WTC11 (cell line): ENCODE measurements at regions not wholly inside any gene's neighbourhood (a gene's known extent, or its start where the extent isn't known, plus 50 kb on each side); places are given as distances from the start of the nearest gene placed in this dataset.

Experiments used
- ATAC-seq: fragments of 200-7000 bp; cut with Tn5 transposase; 2 replicates; pipeline ENCODE4 v1.10.0; 2021; ENCODE audit warnings: mild to moderate bottlenecking, moderate library complexity
- CTCF ChIA-PET: fragments of 300-600 bp; sonication (Branson Sonifier 250); formaldehyde crosslinking; loops from one replicate; lab custom pipeline; 2021; ENCODE audit warnings: antibody characterized with exemption; lab: Charles Lee
- POLR2A ChIA-PET: fragments of 350-600 bp; sonication (Branson Sonifier 250); formaldehyde crosslinking; loops from one replicate; lab custom pipeline; 2021; ENCODE audit warnings: antibody characterized with exemption; lab: Charles Lee
- DNase-seq: peaks from one replicate; pipeline ENCODE4 v3.0.0; 2021; ENCODE audit warnings: low spot score
- H3K27ac Mint-ChIP-seq: 2 replicates; pipeline ENCODE4 v1.8.0; 2021; ENCODE audit warnings: mixed read lengths
- H3K27me3 Mint-ChIP-seq: 2 replicates; pipeline ENCODE4 v1.8.0; 2021; ENCODE audit warnings: low read depth, mild to moderate bottlenecking, moderate library complexity, mixed read lengths
- H3K36me3 Mint-ChIP-seq: 2 replicates; pipeline ENCODE4 v1.8.0; 2021; ENCODE audit warnings: mixed read lengths
- H3K4me1 Mint-ChIP-seq: 2 replicates; pipeline ENCODE4 v1.8.0; 2022; ENCODE audit warnings: mixed read lengths
- H3K4me3 Mint-ChIP-seq: 2 replicates; pipeline ENCODE4 v1.8.0; 2021; ENCODE audit warnings: mild to moderate bottlenecking, moderate library complexity, mixed read lengths
- H3K9me3 Mint-ChIP-seq: 2 replicates; pipeline ENCODE4 v1.8.0; 2021; ENCODE audit warnings: mixed read lengths
- ATF2 ChIP-seq: sonication (generic); formaldehyde crosslinking; IDR thresholded peaks from 2 replicates; pipeline ENCODE4 v1.8.1; 2022; ENCODE audit warnings: low read depth, missing genetic modification reagents, borderline replicate concordance
- CTCF ChIP-seq: fragments of 200-600 bp; IDR thresholded peaks from 2 replicates; pipeline ENCODE4 v1.8.0; 2022; ENCODE audit warnings: antibody characterized with exemption
- E2F5 ChIP-seq: sonication (generic); formaldehyde crosslinking; IDR thresholded peaks from 2 replicates; pipeline ENCODE4 v1.8.1; 2022; ENCODE audit warnings: mild to moderate bottlenecking, moderate library complexity, missing genetic modification reagents
- ETV6 ChIP-seq: sonication (generic); formaldehyde crosslinking; IDR thresholded peaks from 2 replicates; pipeline ENCODE4 v1.8.1; 2022; ENCODE audit warnings: mild to moderate bottlenecking, missing genetic modification reagents
- MAX ChIP-seq: sonication (generic); formaldehyde crosslinking; IDR thresholded peaks from 2 replicates; pipeline ENCODE4 v1.8.0; 2022; ENCODE audit warnings: mild to moderate bottlenecking, missing genetic modification reagents
- MXD4 ChIP-seq: fragments of 250-450 bp; sonication (Bioruptor Pico); IDR thresholded peaks from 2 replicates; pipeline ENCODE4 v1.8.0; 2021; ENCODE audit warnings: mild to moderate bottlenecking, moderate library complexity, borderline replicate concordance
- NR1H2 ChIP-seq: sonication (generic); formaldehyde crosslinking; IDR thresholded peaks from 2 replicates; pipeline ENCODE4 v1.9.0; 2021; ENCODE audit warnings: mild to moderate bottlenecking, moderate library complexity, missing genetic modification reagents
- OVOL2 ChIP-seq: fragments of 250-450 bp; sonication (Bioruptor Pico); IDR thresholded peaks from 2 replicates; pipeline ENCODE4 v1.9.0; 2021; ENCODE audit warnings: mild to moderate bottlenecking, borderline replicate concordance
- PREB ChIP-seq: sonication (generic); formaldehyde crosslinking; IDR thresholded peaks from 2 replicates; pipeline ENCODE4 v1.8.1; 2022; ENCODE audit warnings: mild to moderate bottlenecking, missing genetic modification reagents, moderate library complexity, borderline replicate concordance
- PRRX2 ChIP-seq: fragments of 250-450 bp; sonication (Bioruptor Pico); IDR thresholded peaks from 2 replicates; pipeline ENCODE4 v1.8.0; 2021; ENCODE audit warnings: mild to moderate bottlenecking
- RELA ChIP-seq: sonication (generic); formaldehyde crosslinking; IDR thresholded peaks from 2 replicates; pipeline ENCODE4 v1.8.1; 2022; ENCODE audit warnings: missing genetic modification reagents, mild to moderate bottlenecking, borderline replicate concordance
- SOX15 ChIP-seq: fragments of 250-450 bp; sonication (Bioruptor Pico); IDR thresholded peaks from 2 replicates; pipeline ENCODE4 v1.9.0; 2021; ENCODE audit warnings: mild to moderate bottlenecking
- TCF7 ChIP-seq: sonication (generic); formaldehyde crosslinking; IDR thresholded peaks from 2 replicates; pipeline ENCODE4 v1.8.0; 2022; ENCODE audit warnings: mild to moderate bottlenecking, low read depth, missing genetic modification reagents, moderate library complexity
- ZNF232 ChIP-seq: sonication (generic); formaldehyde crosslinking; IDR thresholded peaks from 2 replicates; pipeline ENCODE4 v1.8.0; 2022; ENCODE audit warnings: mild to moderate bottlenecking, missing genetic modification reagents
- ZNF423 ChIP-seq: fragments of 250-450 bp; sonication (Bioruptor Pico); IDR thresholded peaks from 2 replicates; pipeline ENCODE4 v2.1.2; 2022; ENCODE audit warnings: mild to moderate bottlenecking, moderate library complexity
- ZSCAN18 ChIP-seq: fragments of 250-450 bp; sonication (Bioruptor Pico); IDR thresholded peaks from 2 replicates; pipeline ENCODE4 v2.1.2; 2022; ENCODE audit warnings: mild to moderate bottlenecking, moderate library complexity
- TF ChIP-seq, protein P1 (sequence below): fragments of 250-450 bp; sonication (Bioruptor Pico); IDR thresholded peaks from 2 replicates; pipeline ENCODE4 v1.9.0; 2021; ENCODE audit warnings: moderate library complexity, mild to moderate bottlenecking, inconsistent platforms, borderline replicate concordance
- TF ChIP-seq, protein P2 (sequence below): sonication (generic); formaldehyde crosslinking; IDR thresholded peaks from 2 replicates; pipeline ENCODE4 v1.8.1; 2023; ENCODE audit warnings: mild to moderate bottlenecking, missing genetic modification reagents

DNA sequence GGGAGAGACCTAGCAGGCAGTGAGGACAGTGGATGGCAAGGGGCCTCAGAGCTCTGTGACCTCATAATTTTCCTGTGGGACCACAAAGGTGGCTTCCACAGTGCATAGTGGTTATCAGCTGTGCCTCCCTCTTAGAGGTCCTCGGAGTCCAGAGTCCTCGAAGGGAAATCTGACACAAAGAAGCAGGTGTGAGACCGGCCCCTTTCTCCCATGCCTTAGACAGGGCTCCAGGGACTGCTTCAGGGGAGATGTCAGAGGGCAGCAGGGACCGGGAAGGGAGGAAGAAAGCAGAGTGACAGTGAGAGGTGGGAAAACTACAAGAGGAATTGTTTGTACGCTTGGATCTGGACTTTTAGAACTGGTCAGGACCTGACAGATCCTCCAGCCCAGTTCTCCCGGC is 66.3 kb downstream of the BAMBI start (continued):
- TF ChIP-seq PREB (CRISPR knock-in tag) (no peak), CTCF (no peak), NR1H2 (CRISPR knock-in tag) (no peak), ATF2 (CRISPR knock-in tag) (no peak), SOX15 (CRISPR knock-in tag) (no peak), ZNF423 (CRISPR knock-in tag) (no peak), E2F5 (no peak), TCF7 (CRISPR knock-in tag) (no peak)
- TF ChIP-seq, protein P1, sequence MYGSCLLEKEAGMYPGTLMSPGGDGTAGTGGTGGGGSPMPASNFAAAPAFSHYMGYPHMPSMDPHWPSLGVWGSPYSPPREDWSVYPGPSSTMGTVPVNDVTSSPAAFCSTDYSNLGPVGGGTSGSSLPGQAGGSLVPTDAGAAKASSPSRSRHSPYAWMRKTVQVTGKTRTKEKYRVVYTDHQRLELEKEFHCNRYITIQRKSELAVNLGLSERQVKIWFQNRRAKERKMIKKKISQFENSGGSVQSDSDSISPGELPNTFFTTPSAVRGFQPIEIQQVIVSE (CRISPR knock-in tag) = no peak

DNA sequence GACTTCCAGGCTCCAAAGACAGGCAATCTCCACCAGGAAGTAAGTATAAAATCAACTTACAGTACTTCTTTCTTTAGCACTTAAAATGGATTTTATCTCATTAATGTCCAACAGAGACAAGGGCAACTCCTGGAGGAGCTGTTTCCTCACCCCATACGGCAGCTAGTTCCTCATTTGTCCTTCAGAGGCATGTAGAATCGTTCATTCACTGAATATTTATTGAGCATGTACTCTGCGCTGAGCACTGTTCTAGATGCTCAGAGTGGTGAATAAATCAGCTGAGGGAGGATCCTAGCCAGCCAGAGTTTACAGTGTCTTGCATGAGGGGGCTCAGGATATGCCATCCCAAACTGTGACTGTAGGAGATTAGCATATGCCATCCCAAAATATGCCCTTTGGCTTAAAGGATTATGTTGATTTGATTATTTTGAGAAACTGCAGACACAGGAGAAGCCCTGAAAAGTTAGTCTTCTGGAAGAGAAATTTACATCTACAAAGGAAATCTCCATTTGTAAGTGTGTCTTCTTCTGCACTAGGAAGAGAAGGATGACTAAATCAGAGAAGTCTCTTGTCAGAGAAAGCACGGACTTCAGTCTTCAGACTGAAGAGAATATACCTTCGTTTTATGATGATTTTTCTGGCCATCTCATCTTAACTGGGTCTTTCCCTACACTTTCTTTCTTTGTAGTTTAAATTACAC is 66.9 kb downstream of the BAMBI start:
- H3K4me1 Mint-ChIP-seq = peaks cover 27% of the 10 kb centered on the region
- no peak overlapping the region for H3K27ac Mint-ChIP-seq
- TF ChIP-seq ZSCAN18 = no peak
- TF ChIP-seq PRRX2 (CRISPR knock-in tag) = no peak
- no peak for TF ChIP-seq MAX (CRISPR knock-in tag)
- TF ChIP-seq ZNF232 (CRISPR knock-in tag) = no peak
- TF ChIP-seq ETV6 (CRISPR knock-in tag) = no peak
- TF ChIP-seq MXD4 (CRISPR knock-in tag) = no peak
- TF ChIP-seq, protein P2, sequence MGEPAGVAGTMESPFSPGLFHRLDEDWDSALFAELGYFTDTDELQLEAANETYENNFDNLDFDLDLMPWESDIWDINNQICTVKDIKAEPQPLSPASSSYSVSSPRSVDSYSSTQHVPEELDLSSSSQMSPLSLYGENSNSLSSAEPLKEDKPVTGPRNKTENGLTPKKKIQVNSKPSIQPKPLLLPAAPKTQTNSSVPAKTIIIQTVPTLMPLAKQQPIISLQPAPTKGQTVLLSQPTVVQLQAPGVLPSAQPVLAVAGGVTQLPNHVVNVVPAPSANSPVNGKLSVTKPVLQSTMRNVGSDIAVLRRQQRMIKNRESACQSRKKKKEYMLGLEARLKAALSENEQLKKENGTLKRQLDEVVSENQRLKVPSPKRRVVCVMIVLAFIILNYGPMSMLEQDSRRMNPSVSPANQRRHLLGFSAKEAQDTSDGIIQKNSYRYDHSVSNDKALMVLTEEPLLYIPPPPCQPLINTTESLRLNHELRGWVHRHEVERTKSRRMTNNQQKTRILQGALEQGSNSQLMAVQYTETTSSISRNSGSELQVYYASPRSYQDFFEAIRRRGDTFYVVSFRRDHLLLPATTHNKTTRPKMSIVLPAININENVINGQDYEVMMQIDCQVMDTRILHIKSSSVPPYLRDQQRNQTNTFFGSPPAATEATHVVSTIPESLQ = no peak
- no peak for TF ChIP-seq RELA (CRISPR knock-in tag)
- no peak for TF ChIP-seq CTCF
- no peak for TF ChIP-seq OVOL2 (CRISPR knock-in tag)
- TF ChIP-seq, all 79 proteins: peak for 0
- ATAC-seq (no peak), DNase-seq (no peak)
- Mint-ChIP-seq H3K4me3 (no peak overlapping the region), H3K27me3 (no peaks in the 10 kb centered on the region), H3K9me3 (peaks cover 25% of the 10 kb centered on the region), H3K36me3 (peaks cover 14% of the 10 kb centered on the region)
- CTCF ChIA-PET = no interaction called here
- POLR2A ChIA-PET = no interaction called here
